ENCODE measurements at regions not wholly inside any gene's neighbourhood (a gene's known extent, or its start where the extent isn't known, plus 50 kb on each side); places are given as distances from the start of the nearest gene placed in this dataset.
"Not testable (repeated sequence)": the region's sequence is repeated elsewhere in the genome, so short reads cannot be mapped to it uniquely, and the experiment has no call there.

DNA sequence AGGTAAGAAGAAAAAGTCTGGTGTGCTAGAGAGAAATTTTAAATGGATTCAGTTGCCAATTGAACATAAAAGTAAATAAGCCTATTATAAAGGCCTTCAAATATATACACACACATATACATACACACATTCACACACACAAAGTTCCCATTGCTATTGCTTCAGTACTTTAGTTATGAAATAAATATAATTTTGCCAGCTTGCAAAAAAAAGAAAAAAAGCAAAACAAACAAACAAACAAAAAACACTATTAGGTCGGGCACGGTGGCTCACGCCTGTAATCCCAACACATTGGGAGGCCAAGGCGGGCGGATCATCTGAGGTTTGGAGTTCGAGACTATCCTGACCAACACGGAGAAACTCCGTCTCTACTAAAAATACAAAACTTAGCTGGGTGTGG lies 80.3 kb downstream of the SPIN4 start:
- no peaks in the 10 kb centered on the region for H3K79me1 ChIP-seq (ENCODE audit: low read depth, low read length)
- no peaks in the 10 kb centered on the region for H3K4me1 ChIP-seq (ENCODE audit: control insufficient read depth in 2 of 2, insufficient read depth in 1 of 2, low read depth in 1 of 2, low read length in 2 of 2)
- H2AK5ac ChIP-seq (ENCODE audit: low read depth, low read length): no peak overlapping the region
- H3K14ac ChIP-seq (ENCODE audit: low read length): no peak overlapping the region
- no peak overlapping the region for H3K9ac ChIP-seq (ENCODE audit: low read depth, low read length, poor library complexity)
- H2BK15ac ChIP-seq (ENCODE audit: low read length): no peak overlapping the region
- H3K9me3 ChIP-seq (replicated peaks in 1 of 2; ENCODE audit: control insufficient read depth in 2 of 2, insufficient read depth in 1 of 2, low read depth in 1 of 2, low read length in 2 of 2): no peaks in the 10 kb centered on the region
- H3K4me3 ChIP-seq (ENCODE audit: low read length in 2 of 2): no peak overlapping the region
- H3K36me3 ChIP-seq (replicated peaks in 1 of 2; ENCODE audit: control insufficient read depth in 2 of 2, insufficient read depth in 2 of 2, low read length in 2 of 2): no peaks in the 10 kb centered on the region
- no peak overlapping the region for H3K4me2 ChIP-seq (ENCODE audit: insufficient read depth, low read length, poor library complexity, severe bottlenecking)
- no peak overlapping the region for H4K8ac ChIP-seq (ENCODE audit: low read depth, low read length)
- WGBS, 2 donors (ENCODE audit: extremely low coverage in 2 of 2, insufficient read length in 2 of 2, insufficient replicate concordance in 1 of 2): no CpG with 5 or more reads among the region's 8 CpGs
- H3K27ac ChIP-seq (replicated peaks; ENCODE audit: low read length): no peak overlapping the region
- H2BK5ac ChIP-seq (ENCODE audit: low read length): no peak overlapping the region
- H3K18ac ChIP-seq (ENCODE audit: low read length): no peak overlapping the region
- no peak overlapping the region for H3K23ac ChIP-seq (ENCODE audit: low read depth, low read length, poor library complexity)
- no peak for DNase-seq (ENCODE audit: low spot score)
- no peak overlapping the region for H2BK12ac ChIP-seq (ENCODE audit: low read length)
- no peak overlapping the region for H3K4ac ChIP-seq (ENCODE audit: low read length)
- H3K27me3 ChIP-seq (ENCODE audit: control insufficient read depth in 3 of 3, insufficient read depth in 3 of 3, low read depth in 1 of 3, low read length in 3 of 3): no peaks in the 10 kb centered on the region
- no peak overlapping the region for H2AFZ ChIP-seq (ENCODE audit: low read length)
- no peak overlapping the region for H2BK120ac ChIP-seq (ENCODE audit: low read depth, low read length)
- no peak overlapping the region for H4K91ac ChIP-seq (ENCODE audit: low read depth, low read length, poor library complexity)

GRCh38 chrX:63258144-63258543 lies 93.0 kb downstream of the SPIN4 start:
- Histone ChIP-seq H3K27ac (replicated peaks; ENCODE audit: low read length) (no peak overlapping the region), H2AFZ (ENCODE audit: low read length) (no peak overlapping the region), H3K14ac (ENCODE audit: low read length) (no peak overlapping the region), H2BK5ac (ENCODE audit: low read length) (no peak overlapping the region), H3K4me2 (ENCODE audit: insufficient read depth, low read length, poor library complexity, severe bottlenecking) (no peak overlapping the region), H2BK120ac (ENCODE audit: low read depth, low read length) (no peak overlapping the region), H2BK12ac (ENCODE audit: low read length) (no peak overlapping the region), H3K9ac (ENCODE audit: low read depth, low read length, poor library complexity) (no peak overlapping the region), H3K27me3 (ENCODE audit: control insufficient read depth in 3 of 3, insufficient read depth in 3 of 3, low read depth in 1 of 3, low read length in 3 of 3) (no peaks in the 10 kb centered on the region), H3K9me3 (replicated peaks in 1 of 2; ENCODE audit: control insufficient read depth in 2 of 2, insufficient read depth in 1 of 2, low read depth in 1 of 2, low read length in 2 of 2) (no peaks in the 10 kb centered on the region), H3K4me1 (ENCODE audit: control insufficient read depth in 2 of 2, insufficient read depth in 1 of 2, low read depth in 1 of 2, low read length in 2 of 2) (no peaks in the 10 kb centered on the region), H2AK5ac (ENCODE audit: low read depth, low read length) (no peak overlapping the region), H3K4me3 (ENCODE audit: low read length in 2 of 2) (no peak overlapping the region), H3K36me3 (replicated peaks in 1 of 2; ENCODE audit: control insufficient read depth in 2 of 2, insufficient read depth in 2 of 2, low read length in 2 of 2) (no peaks in the 10 kb centered on the region), H3K4ac (ENCODE audit: low read length) (no peak overlapping the region), H3K79me1 (ENCODE audit: low read depth, low read length) (no peaks in the 10 kb centered on the region), H2BK15ac (ENCODE audit: low read length) (no peak overlapping the region), H3K18ac (ENCODE audit: low read length) (no peak overlapping the region), H3K23ac (ENCODE audit: low read depth, low read length, poor library complexity) (no peak overlapping the region), H4K8ac (ENCODE audit: low read depth, low read length) (no peak overlapping the region), H4K91ac (ENCODE audit: low read depth, low read length, poor library complexity) (no peak overlapping the region)
- no CpG with 5 or more reads among the region's 1 CpG for WGBS, 2 donors (ENCODE audit: extremely low coverage in 2 of 2, insufficient read length in 2 of 2, insufficient replicate concordance in 1 of 2)
- no peak for DNase-seq (ENCODE audit: low spot score)

GRCh38 chrX:63250253-63250868 lies 100.8 kb downstream of the SPIN4 start:
- no peak overlapping the region for H2AK5ac ChIP-seq (ENCODE audit: low read depth, low read length)
- no peak overlapping the region for H3K18ac ChIP-seq (ENCODE audit: low read length)
- WGBS, 2 donors (ENCODE audit: extremely low coverage in 2 of 2, insufficient read length in 2 of 2, insufficient replicate concordance in 1 of 2): no CpG with 5 or more reads among the region's 3 CpGs
- H3K4me1 ChIP-seq (ENCODE audit: control insufficient read depth in 2 of 2, insufficient read depth in 1 of 2, low read depth in 1 of 2, low read length in 2 of 2): no peaks in the 10 kb centered on the region
- H3K27ac ChIP-seq (replicated peaks; ENCODE audit: low read length): no peak overlapping the region
- no peaks in the 10 kb centered on the region for H3K36me3 ChIP-seq (replicated peaks in 1 of 2; ENCODE audit: control insufficient read depth in 2 of 2, insufficient read depth in 2 of 2, low read length in 2 of 2)
- no peaks in the 10 kb centered on the region for H3K27me3 ChIP-seq (ENCODE audit: control insufficient read depth in 3 of 3, insufficient read depth in 3 of 3, low read depth in 1 of 3, low read length in 3 of 3)
- H2BK12ac ChIP-seq (ENCODE audit: low read length): no peak overlapping the region
- DNase-seq (ENCODE audit: low spot score): peak; percentile 39
- H3K23ac ChIP-seq (ENCODE audit: low read depth, low read length, poor library complexity): no peak overlapping the region
- H3K14ac ChIP-seq (ENCODE audit: low read length): no peak overlapping the region
- no peak overlapping the region for H3K4me2 ChIP-seq (ENCODE audit: insufficient read depth, low read length, poor library complexity, severe bottlenecking)
- no peak overlapping the region for H2BK120ac ChIP-seq (ENCODE audit: low read depth, low read length)
- H2AFZ ChIP-seq (ENCODE audit: low read length): no peak overlapping the region
- no peak overlapping the region for H3K4ac ChIP-seq (ENCODE audit: low read length)
- H2BK5ac ChIP-seq (ENCODE audit: low read length): no peak overlapping the region
- no peak overlapping the region for H3K9ac ChIP-seq (ENCODE audit: low read depth, low read length, poor library complexity)
- no peaks in the 10 kb centered on the region for H3K9me3 ChIP-seq (replicated peaks in 1 of 2; ENCODE audit: control insufficient read depth in 2 of 2, insufficient read depth in 1 of 2, low read depth in 1 of 2, low read length in 2 of 2)
- H2BK15ac ChIP-seq (ENCODE audit: low read length): no peak overlapping the region
- H3K4me3 ChIP-seq (ENCODE audit: low read length in 2 of 2): no peak overlapping the region
- no peak overlapping the region for H4K8ac ChIP-seq (ENCODE audit: low read depth, low read length)
- no peak overlapping the region for H4K91ac ChIP-seq (ENCODE audit: low read depth, low read length, poor library complexity)
- no peaks in the 10 kb centered on the region for H3K79me1 ChIP-seq (ENCODE audit: low read depth, low read length)

- no CpG with 5 or more reads among the region's 2 CpGs for WGBS, 2 donors (ENCODE audit: extremely low coverage in 2 of 2, insufficient read length in 2 of 2, insufficient replicate concordance in 1 of 2)
- H3K18ac ChIP-seq (ENCODE audit: low read length): not testable (repeated sequence)
Observed at GRCh38 chrX:63242689-63243088, 108.4 kb downstream of the SPIN4 start.

More at GRCh38 chrX:63242689-63243088, 108.4 kb downstream of the SPIN4 start:
- H3K23ac ChIP-seq (ENCODE audit: low read depth, low read length, poor library complexity); H3K36me3 ChIP-seq (replicated peaks in 1 of 2; ENCODE audit: control insufficient read depth in 2 of 2, insufficient read depth in 2 of 2, low read length in 2 of 2); H3K4me1 ChIP-seq (ENCODE audit: control insufficient read depth in 2 of 2, insufficient read depth in 1 of 2, low read depth in 1 of 2, low read length in 2 of 2); H4K8ac ChIP-seq (ENCODE audit: low read depth, low read length); H2AK5ac ChIP-seq (ENCODE audit: low read depth, low read length); H3K27me3 ChIP-seq (ENCODE audit: control insufficient read depth in 3 of 3, insufficient read depth in 3 of 3, low read depth in 1 of 3, low read length in 3 of 3); H3K4me2 ChIP-seq (ENCODE audit: insufficient read depth, low read length, poor library complexity, severe bottlenecking); H3K9me3 ChIP-seq (replicated peaks in 1 of 2; ENCODE audit: control insufficient read depth in 2 of 2, insufficient read depth in 1 of 2, low read depth in 1 of 2, low read length in 2 of 2); H2AFZ ChIP-seq (ENCODE audit: low read length); H3K14ac ChIP-seq (ENCODE audit: low read length); H3K4me3 ChIP-seq (ENCODE audit: low read length in 2 of 2); H3K27ac ChIP-seq (replicated peaks; ENCODE audit: low read length); H3K9ac ChIP-seq (ENCODE audit: low read depth, low read length, poor library complexity); H2BK120ac ChIP-seq (ENCODE audit: low read depth, low read length); H4K91ac ChIP-seq (ENCODE audit: low read depth, low read length, poor library complexity); H3K79me1 ChIP-seq (ENCODE audit: low read depth, low read length); H2BK5ac ChIP-seq (ENCODE audit: low read length); H3K4ac ChIP-seq (ENCODE audit: low read length); H2BK12ac ChIP-seq (ENCODE audit: low read length); H2BK15ac ChIP-seq (ENCODE audit: low read length); DNase-seq (ENCODE audit: low spot score): not testable (repeated sequence)

Data from neuronal stem cell (in vitro differentiated cells).